K562 (cell line): ENCODE measurements at regions not wholly inside any gene's neighbourhood (a gene's known extent, or its start where the extent isn't known, plus 50 kb on each side); places are given as distances from the start of the nearest gene placed in this dataset.

Experiments used
- BRCA1 ChIP-seq, 2 experiments: fragments of 450-650 bp in 1 of 2; sonication (generic) in 1 of 2; formaldehyde crosslinking in 1 of 2; IDR thresholded peaks; 2 replicates each; pipeline versions ENCODE4 v1.5.0 to v1.6.1; 2017 to 2020; ENCODE audit warnings: mild to moderate bottlenecking in 1 of 2, missing genetic modification reagents in 1 of 2
- CHD4 ChIP-seq: fragments of 200-600 bp; sonication (generic); IDR thresholded peaks from 3 replicates; pipeline ENCODE4 v1.6.1; 2012; ENCODE audit warnings: low read depth, mild to moderate bottlenecking, mixed read lengths, low read length, inconsistent platforms; ENCODE audit not compliant: insufficient read depth, insufficient replicate concordance, poor library complexity, severe bottlenecking
- CTCF ChIP-seq, 3 experiments: IDR thresholded peaks in 2 of 3; conservative IDR thresholded peaks in 1 of 3; 2 replicates each; pipeline ENCODE4 v1.5.1; 2011 to 2012; ENCODE audit warnings: low read length in 3 of 3, mild to moderate bottlenecking in 3 of 3, control low read depth in 2 of 3, improper control_type of control experiment in 1 of 3, inconsistent platforms in 1 of 3, low read depth in 1 of 3, mixed read lengths in 1 of 3, moderate library complexity in 1 of 3; ENCODE audit not compliant: insufficient read depth in 2 of 3
- EZH2 ChIP-seq: IDR thresholded peaks from 2 replicates; pipeline ENCODE4 v1.6.1; 2012; ENCODE audit warnings: low read depth, mild to moderate bottlenecking, inconsistent platforms, low read length, borderline replicate concordance
- GABPB1 ChIP-seq: sonication (generic); formaldehyde crosslinking; IDR thresholded peaks from 2 replicates; pipeline ENCODE4 v1.8.0; 2022; ENCODE audit warnings: mild to moderate bottlenecking, missing genetic modification reagents
- HSF4 ChIP-seq: fragments of 250-450 bp; sonication (Bioruptor Pico); IDR thresholded peaks from 2 replicates; pipeline ENCODE4 v2.1.2; 2022; ENCODE audit warnings: mild to moderate bottlenecking, moderate library complexity, borderline replicate concordance
- NBN ChIP-seq: fragments of 450-650 bp; IDR thresholded peaks from 2 replicates; pipeline ENCODE4 v1.6.1; 2016; ENCODE audit warnings: low read depth, mild to moderate bottlenecking
- PCBP2 ChIP-seq: fragments of 200-400 bp; formaldehyde crosslinking; IDR thresholded peaks from 2 replicates; pipeline ENCODE4 v1.6.1; 2018; ENCODE audit warnings: low read length, low read depth, mild to moderate bottlenecking, moderate library complexity; ENCODE audit not compliant: poor library complexity, severe bottlenecking
- SAP30 ChIP-seq: fragments of 200-600 bp; sonication (generic); IDR thresholded peaks from 2 replicates; pipeline ENCODE4 v1.6.1; 2012; ENCODE audit warnings: borderline replicate concordance, low read depth, mild to moderate bottlenecking, moderate library complexity, low read length, control low read depth, inconsistent platforms; ENCODE audit not compliant: insufficient read depth, poor library complexity, severe bottlenecking
- ZFP1 ChIP-seq: fragments of 450-650 bp; formaldehyde crosslinking; IDR thresholded peaks from 2 replicates; pipeline ENCODE4 v1.4.0; 2020; ENCODE audit warnings: mild to moderate bottlenecking, mixed read lengths
- ZFP36 ChIP-seq: fragments of 150-350 bp; IDR thresholded peaks from 2 replicates; pipeline ENCODE4 v1.6.1; 2018; ENCODE audit warnings: low read length, low read depth; ENCODE audit not compliant: partially characterized antibody

- TF ChIP-seq BRCA1 (IDR thresholded peaks at IDR 0.05) (no peak), BRCA1 (CRISPR knock-in tag; IDR thresholded peaks at IDR 0.05) (no peak), HSF4 (CRISPR knock-in tag) (no peak), ZFP1 (CRISPR knock-in tag) (no peak), ZFP36 (no peak), EZH2 (no peak), GABPB1 (CRISPR knock-in tag) (no peak), CTCF (IDR thresholded peaks at IDR 0.05 in 2 of 3, conservative IDR thresholded peaks at IDR 0.05 in 1 of 3; ENCODE audit: insufficient read depth in 2 of 3, low read depth in 1 of 3, low read length in 3 of 3) (no peak), NBN (no peak), SAP30 (no peak), CHD4 (no peak), PCBP2 (no peak)
These were observed 162.0 kb upstream of the FIGN start for GRCh38 chr2:163897799-163898198.
